AG04450 (cell line): ENCODE measurements at regions not wholly inside any gene's neighbourhood (a gene's known extent, or its start where the extent isn't known, plus 50 kb on each side); places are given as distances from the start of the nearest gene placed in this dataset.

Experiments
- CTCF ChIA-PET: fragments of 300-600, 350-600 bp; formaldehyde crosslinking; extraction: SDS; loops from one replicate; lab custom pipeline; 2022; ENCODE audit warnings: antibody characterized with exemption, inconsistent platforms; lab: Charles Lee
- POLR2A ChIA-PET: fragments of 350-600 bp; formaldehyde crosslinking; extraction: SDS; loops from one replicate; lab custom pipeline; 2021; ENCODE audit warnings: antibody characterized with exemption, inconsistent platforms; lab: Yijun Ruan, JAX
- DNase-seq: peaks from one replicate; pipeline ENCODE4 v3.0.0-alpha.2; 2011; ENCODE audit warnings: low read depth, low spot score
- H3K27ac ChIP-seq: one replicate; pipeline ENCODE4 v1.5.1; 2012; ENCODE audit warnings: low read depth, low read length, control low read depth
- H3K27me3 ChIP-seq: one replicate; pipeline ENCODE4 v1.6.0; 2012; ENCODE audit warnings: low read length; ENCODE audit not compliant: control insufficient read depth, insufficient read depth
- H3K4me3 ChIP-seq: 2 replicates; pipeline ENCODE4 v1.5.1; 2011; ENCODE audit warnings: mild to moderate bottlenecking, low read depth, low read length, control low read depth
- H3K9me3 ChIP-seq: 2 replicates; pipeline ENCODE4 v1.5.1; 2012; ENCODE audit warnings: low read length; ENCODE audit not compliant: control insufficient read depth, insufficient read depth
- CTCF ChIP-seq: IDR thresholded peaks from 2 replicates; pipeline ENCODE4 v1.5.1; 2011; ENCODE audit warnings: low read depth, low read length, control low read depth, inconsistent platforms

- POLR2A ChIA-PET: no interaction called here
- Histone ChIP-seq H3K27ac (no peak overlapping the region), H3K9me3 (no peaks in the 10 kb centered on the region), H3K4me3 (no peak overlapping the region), H3K27me3 (no peaks in the 10 kb centered on the region)
- no peak for DNase-seq
- no peak for TF ChIP-seq CTCF
- CTCF ChIA-PET: no interaction called here
Measured at GRCh38 chr1:94315552-94316116, 78.2 kb upstream of the ARHGAP29 start.

- Histone ChIP-seq H3K4me3 (no peak overlapping the region), H3K27ac (no peak overlapping the region), H3K27me3 (no peaks in the 10 kb centered on the region), H3K9me3 (no peaks in the 10 kb centered on the region)
- TF ChIP-seq CTCF: no peak
- ChIA-PET POLR2A (no interaction called here), CTCF (no interaction called here)
- DNase-seq: no peak
Measured at GRCh38 chr1:94314222-94314858, 77.0 kb upstream of the ARHGAP29 start.

- no peak for TF ChIP-seq CTCF
- Histone ChIP-seq H3K4me3 (no peak overlapping the region), H3K27me3 (no peaks in the 10 kb centered on the region), H3K9me3 (no peaks in the 10 kb centered on the region), H3K27ac (no peak overlapping the region)
- DNase-seq: no peak
- CTCF ChIA-PET: interaction anchor here (1.6 kb wide), 1 partner anchor 271 kb away, joined by 4 read pairs; no protein-coding TSS in a partner anchor
- POLR2A ChIA-PET: no interaction called here
Measured at GRCh38 chr1:94310570-94311270, 73.3 kb upstream of the ARHGAP29 start.

GRCh38 chr1:94309829-94310569 is 72.6 kb upstream of the ARHGAP29 start:
- Histone ChIP-seq H3K9me3 (no peaks in the 10 kb centered on the region), H3K4me3 (no peak overlapping the region), H3K27me3 (no peaks in the 10 kb centered on the region), H3K27ac (no peak overlapping the region)
- ChIA-PET POLR2A (no interaction called here), CTCF (interaction anchor here (1.6 kb wide), 1 partner anchor 270 kb away, joined by 4 read pairs; no protein-coding TSS in a partner anchor)
- TF ChIP-seq CTCF: no peak
- DNase-seq: no peak
